Coronary artery (tissue), 2 donors: ENCODE measurements at regions not wholly inside any gene's neighbourhood (a gene's known extent, or its start where the extent isn't known, plus 50 kb on each side); places are given as distances from the start of the nearest gene placed in this dataset.

Experiments
- DNase-seq: peaks from one replicate; pipeline ENCODE4 v3.0.0-alpha.2; 2017; ENCODE audit warnings: low spot score
- H3K27ac ChIP-seq, 2 donors: fragments of 200-600 bp; sonication (generic); one replicate each; pipeline ENCODE4 v1.5.1; 2016 to 2019
- H3K4me3 ChIP-seq: fragments of 200-600 bp; sonication (generic); 2 replicates; pipeline ENCODE4 v1.5.1; 2016; ENCODE audit warnings: mild to moderate bottlenecking, moderate library complexity
- CTCF ChIP-seq: fragments of 200-600 bp; sonication (generic); IDR thresholded peaks from one replicate; pipeline ENCODE4 v1.5.1; 2019; ENCODE audit warnings: antibody characterized with exemption

- H3K27ac ChIP-seq = no peak overlapping the region
- no peak for TF ChIP-seq CTCF
- no peak overlapping the region for H3K4me3 ChIP-seq
- DNase-seq = no peak
Measured at GRCh38 chr1:30492451-30492850, 230.9 kb downstream of the MATN1 start.

- DNase-seq = no peak
- H3K4me3 ChIP-seq = no peak overlapping the region
- no peak for TF ChIP-seq CTCF
- no peak overlapping the region for H3K27ac ChIP-seq
Measured at GRCh38 chr1:30491831-30492230, 231.6 kb downstream of the MATN1 start.

DNA sequence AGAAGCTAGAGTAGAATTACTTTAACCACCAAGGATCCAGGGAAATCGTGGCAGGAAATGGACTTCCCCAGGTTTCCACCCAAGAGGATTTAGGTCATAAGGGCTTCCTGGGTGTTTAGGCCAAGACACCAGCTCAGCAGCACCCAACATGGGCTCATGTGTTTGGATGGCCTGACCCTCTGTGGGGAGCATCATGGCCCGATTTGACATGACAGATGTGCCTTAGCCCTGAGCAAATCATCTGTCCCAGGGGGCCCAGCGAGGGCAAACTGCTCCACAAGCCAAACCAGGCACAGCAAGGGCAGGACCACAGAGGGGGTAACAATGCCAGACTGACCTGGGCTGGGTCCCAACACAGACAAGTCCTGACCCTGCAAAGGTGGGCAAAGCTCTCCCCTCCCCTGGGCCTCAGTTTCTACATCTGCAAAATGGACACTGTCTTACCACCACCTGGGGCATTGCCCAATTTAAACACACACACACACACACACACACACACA, 232.8 kb downstream of the MATN1 start:
- H3K4me3 ChIP-seq = no peak overlapping the region
- no peak for DNase-seq
- no peak overlapping the region for H3K27ac ChIP-seq
- no peak for TF ChIP-seq CTCF

GRCh38 chr1:30489737-30490389, 233.5 kb downstream of the MATN1 start:
- H3K4me3 ChIP-seq = no peak overlapping the region
- no peak for DNase-seq
- no peak for TF ChIP-seq CTCF
- H3K27ac ChIP-seq = no peak overlapping the region

- Histone ChIP-seq H3K4me3 (no peak overlapping the region), H3K27ac (no peak overlapping the region)
- DNase-seq = no peak
- TF ChIP-seq CTCF = no peak
Measured at GRCh38 chr1:30488324-30488913, 235.0 kb downstream of the MATN1 start.

DNA sequence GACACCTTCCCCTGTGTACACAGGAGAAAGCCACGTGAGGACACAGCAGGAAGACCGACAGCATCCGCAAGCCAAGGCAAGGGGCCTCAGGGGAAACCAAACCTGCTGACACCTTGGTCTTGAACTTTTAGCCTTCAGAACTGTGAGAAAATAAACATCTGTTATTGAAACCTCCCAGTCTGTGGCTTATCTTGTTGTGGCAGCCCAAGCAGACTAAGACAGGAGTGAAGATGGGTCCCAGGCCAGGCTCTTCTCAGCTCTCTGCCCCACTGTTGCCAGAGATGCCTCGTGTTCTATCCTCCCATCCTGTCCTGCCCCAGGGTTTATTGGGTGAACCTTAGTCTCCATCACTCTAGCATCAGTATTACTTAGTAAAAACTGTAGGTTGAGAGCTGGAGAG, 236.3 kb downstream of the MATN1 start:
- H3K4me3 ChIP-seq = no peak overlapping the region
- TF ChIP-seq CTCF = no peak
- H3K27ac ChIP-seq = no peak overlapping the region
- no peak for DNase-seq

- H3K4me3 ChIP-seq = no peak overlapping the region
- H3K27ac ChIP-seq = no peak overlapping the region
- DNase-seq = no peak
- TF ChIP-seq CTCF = no peak
Measured at GRCh38 chr1:30485072-30485471, 238.3 kb downstream of the MATN1 start.
